Activated T-helper 1 cell treated with anti-CD3 and anti-CD28 coated beads, Interleukin-12 subunit alpha, Interleukin-12 subunit beta, Interleukin-2, Interleukin-4 antibody, amounts not matched to agents 30 ng/mL and 10 ng/mL and 1 ng/mL, durations not matched to agents 14 hours and 24 hours and 36 hours (primary cell): ENCODE measurements at regions not wholly inside any gene's neighbourhood (a gene's known extent, or its start where the extent isn't known, plus 50 kb on each side); places are given as distances from the start of the nearest gene placed in this dataset.

Experiments used
- DNase-seq: peaks from one replicate; pipeline ENCODE4 v3.0.0; 2021; ENCODE audit warnings: low spot score
- H3K27ac Mint-ChIP-seq: one replicate; pipeline ENCODE4 v1.8.0; 2021; ENCODE audit warnings: mild to moderate bottlenecking, mixed read lengths
- H3K27me3 Mint-ChIP-seq: one replicate; pipeline ENCODE4 v1.8.0; 2022; ENCODE audit warnings: mild to moderate bottlenecking, moderate library complexity, mixed read lengths; ENCODE audit not compliant: insufficient read depth
- H3K36me3 Mint-ChIP-seq: one replicate; pipeline ENCODE4 v1.8.0; 2021; ENCODE audit warnings: low read depth, mixed read lengths
- H3K4me1 Mint-ChIP-seq: one replicate; pipeline ENCODE4 v1.8.0; 2021; ENCODE audit warnings: low read depth, mixed read lengths
- H3K4me3 Mint-ChIP-seq: one replicate; pipeline ENCODE4 v1.8.0; 2021; ENCODE audit warnings: mild to moderate bottlenecking, moderate library complexity, mixed read lengths
- H3K9me3 Mint-ChIP-seq: one replicate; pipeline ENCODE4 v1.8.0; 2021; ENCODE audit warnings: mixed read lengths
- intact Hi-C: fragments of 100-400 bp; cut with micrococcal nuclease; formaldehyde crosslinking; loops from one replicate; pipeline ENCODE4 v1.15.1; 2024

- DNase-seq = no peak
- no peaks in the 10 kb centered on the region for H3K4me1 Mint-ChIP-seq
- H3K36me3 Mint-ChIP-seq = no peaks in the 10 kb centered on the region
- intact Hi-C loops = no loop called here
- no peaks in the 10 kb centered on the region for H3K9me3 Mint-ChIP-seq
- no peak overlapping the region for H3K4me3 Mint-ChIP-seq
- peaks cover 11% of the 10 kb centered on the region for H3K27me3 Mint-ChIP-seq
- H3K27ac Mint-ChIP-seq = no peak overlapping the region
Observed at GRCh38 chr5:148921350-148921749, 94.9 kb downstream of the ADRB2 start.

DNA sequence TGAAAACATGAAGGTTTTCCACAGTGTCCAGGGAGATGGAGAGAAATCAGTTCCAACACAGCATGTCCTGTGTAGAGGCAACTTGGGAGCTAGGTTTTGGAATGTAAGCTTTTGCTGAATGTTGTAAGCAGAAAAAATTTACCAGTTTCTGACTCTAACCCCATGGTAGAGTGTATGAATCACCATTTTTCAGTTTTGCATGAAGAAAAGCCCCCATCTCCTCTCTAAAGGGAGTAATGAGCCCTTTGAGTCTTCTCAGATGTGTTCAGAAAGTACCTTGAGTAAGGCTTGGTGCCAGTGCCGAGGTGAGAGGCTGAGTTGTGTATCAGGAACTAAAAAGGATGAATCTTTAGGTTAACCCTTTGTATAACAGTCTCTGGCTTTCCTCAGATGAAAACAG, 96.2 kb downstream of the ADRB2 start:
- peaks cover 6% of the 10 kb centered on the region for H3K27me3 Mint-ChIP-seq
- intact Hi-C loops = no loop called here

DNA sequence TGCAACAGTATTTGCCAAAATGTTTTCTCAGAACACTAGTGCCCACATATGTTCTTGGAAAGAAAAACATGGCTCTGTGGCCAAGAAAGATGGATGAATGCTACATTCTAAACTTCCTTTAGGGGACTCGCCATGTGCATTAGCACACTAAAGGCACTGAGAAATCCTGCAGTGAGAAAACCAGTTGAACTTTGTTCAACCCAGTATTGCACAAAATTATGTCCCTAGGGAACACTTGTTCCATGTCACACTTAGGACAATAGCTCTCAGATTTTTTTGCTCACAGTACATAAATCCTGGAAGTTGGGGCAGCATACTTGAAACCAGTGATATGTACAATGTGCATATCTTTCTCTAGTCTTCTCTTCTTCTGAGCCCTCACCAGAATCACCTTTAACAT, 96.6 kb downstream of the ADRB2 start:
- H3K9me3 Mint-ChIP-seq = no peaks in the 10 kb centered on the region
- H3K4me1 Mint-ChIP-seq = no peaks in the 10 kb centered on the region
- peaks cover 6% of the 10 kb centered on the region for H3K27me3 Mint-ChIP-seq
- no peak overlapping the region for H3K4me3 Mint-ChIP-seq
- intact Hi-C loops = no loop called here
- DNase-seq = no peak
- no peak overlapping the region for H3K27ac Mint-ChIP-seq
- no peaks in the 10 kb centered on the region for H3K36me3 Mint-ChIP-seq

More for the DNA sequence above, 96.2 kb downstream of the ADRB2 start:
- Mint-ChIP-seq H3K36me3 (no peaks in the 10 kb centered on the region), H3K4me3 (no peak overlapping the region), H3K27ac (no peak overlapping the region), H3K4me1 (no peaks in the 10 kb centered on the region), H3K9me3 (no peaks in the 10 kb centered on the region)
- DNase-seq = no peak

- no peak for DNase-seq
- no peak overlapping the region for H3K4me3 Mint-ChIP-seq
- no peaks in the 10 kb centered on the region for H3K9me3 Mint-ChIP-seq
- H3K4me1 Mint-ChIP-seq = no peaks in the 10 kb centered on the region
- no peak overlapping the region for H3K27ac Mint-ChIP-seq
- H3K36me3 Mint-ChIP-seq = no peaks in the 10 kb centered on the region
- intact Hi-C loops = no loop called here
- peaks cover 7% of the 10 kb centered on the region for H3K27me3 Mint-ChIP-seq
Observed at GRCh38 chr5:148924817-148925216, 98.4 kb downstream of the ADRB2 start.

DNA sequence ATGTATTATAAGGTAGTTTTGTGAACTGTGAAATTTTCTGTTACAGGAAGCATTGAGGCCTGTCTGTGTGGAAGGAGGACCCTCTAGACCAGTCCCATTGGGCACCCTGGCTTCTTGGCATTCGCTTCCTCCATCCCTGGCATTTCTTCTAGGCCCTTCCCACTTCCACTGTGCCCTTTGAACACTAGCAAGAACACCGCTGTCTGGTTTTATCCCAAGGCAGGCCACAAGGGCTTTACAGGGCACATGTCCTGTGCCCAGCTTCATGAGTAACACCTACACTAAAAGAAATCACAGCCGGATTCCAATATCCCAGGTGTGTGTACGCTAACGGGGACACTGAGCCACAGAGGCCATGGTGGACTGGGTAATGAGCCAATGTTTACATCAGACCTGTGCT, 99.8 kb downstream of the ADRB2 start:
- intact Hi-C loops = no loop called here
- H3K36me3 Mint-ChIP-seq = no peaks in the 10 kb centered on the region
- DNase-seq = no peak
- H3K4me3 Mint-ChIP-seq = no peak overlapping the region
- H3K27ac Mint-ChIP-seq = no peak overlapping the region
- H3K4me1 Mint-ChIP-seq = no peaks in the 10 kb centered on the region
- H3K27me3 Mint-ChIP-seq = peaks cover 9% of the 10 kb centered on the region
- no peaks in the 10 kb centered on the region for H3K9me3 Mint-ChIP-seq

DNA sequence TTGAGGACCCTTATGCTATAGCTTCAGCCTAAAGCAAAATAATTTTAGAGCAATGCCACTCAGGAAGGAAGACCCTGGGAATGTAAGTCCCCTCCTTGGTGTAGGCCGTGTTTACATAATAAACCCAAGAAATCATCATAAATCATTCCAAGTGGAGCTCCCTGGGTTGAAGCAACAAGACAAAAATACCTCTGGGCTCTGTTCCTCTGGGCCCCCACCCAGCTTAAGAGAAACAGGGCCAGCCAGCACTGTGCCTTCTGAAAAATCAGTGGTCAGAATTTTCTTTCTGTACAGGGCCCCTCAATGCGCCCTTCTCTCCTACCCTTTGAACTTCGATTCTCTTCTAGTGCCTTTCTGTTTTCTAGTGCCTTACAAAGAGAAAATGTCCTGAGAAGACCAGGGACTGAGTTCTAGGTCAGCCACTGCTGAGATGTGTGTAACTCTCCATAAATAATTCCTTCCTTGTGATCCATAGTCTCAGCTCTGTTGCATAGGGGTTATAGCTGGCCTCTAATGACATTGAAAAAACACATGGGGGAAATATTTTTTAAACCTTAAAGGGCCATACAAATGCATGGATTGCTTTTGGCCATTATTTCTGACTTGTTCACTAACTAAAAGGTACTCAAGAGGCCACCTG, 101.0 kb downstream of the ADRB2 start:
- no peak for DNase-seq

DNA sequence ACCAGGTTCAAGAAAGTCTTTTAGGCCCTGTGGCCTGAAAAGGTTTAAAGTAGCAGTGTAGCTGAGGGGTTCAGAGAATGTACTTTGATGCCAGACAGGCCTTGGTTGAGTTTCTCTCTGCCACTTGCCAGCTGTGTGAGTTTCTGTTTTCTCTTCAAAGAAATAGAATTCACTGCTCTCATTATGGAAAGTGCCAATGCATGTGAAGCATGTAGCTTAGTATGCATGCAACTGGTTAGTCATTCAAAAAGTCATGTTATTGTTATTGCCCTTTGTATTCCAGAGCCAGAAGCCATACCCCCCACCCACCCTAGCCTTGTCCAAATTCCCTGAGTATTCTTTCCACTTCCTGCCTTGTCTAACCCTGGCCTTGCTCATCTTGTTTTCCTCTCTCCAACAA, 101.7 kb downstream of the ADRB2 start:
- peaks cover 8% of the 10 kb centered on the region for H3K27me3 Mint-ChIP-seq

More for the DNA sequence above, 101.0 kb downstream of the ADRB2 start:
- Mint-ChIP-seq H3K36me3 (no peaks in the 10 kb centered on the region), H3K27me3 (peaks cover 9% of the 10 kb centered on the region), H3K4me3 (no peak overlapping the region), H3K27ac (no peak overlapping the region), H3K4me1 (no peaks in the 10 kb centered on the region), H3K9me3 (no peaks in the 10 kb centered on the region)
- intact Hi-C loops = no loop called here

GRCh38 chr5:148931453-148932057, 105.1 kb downstream of the ADRB2 start:
- intact Hi-C loops = no loop called here
- Mint-ChIP-seq H3K9me3 (no peaks in the 10 kb centered on the region), H3K27ac (no peak overlapping the region), H3K36me3 (no peaks in the 10 kb centered on the region), H3K27me3 (peaks cover 3% of the 10 kb centered on the region), H3K4me3 (no peak overlapping the region), H3K4me1 (no peaks in the 10 kb centered on the region)
- no peak for DNase-seq

More for the DNA sequence above, 101.7 kb downstream of the ADRB2 start:
- Mint-ChIP-seq H3K4me3 (no peak overlapping the region), H3K9me3 (no peaks in the 10 kb centered on the region), H3K4me1 (no peaks in the 10 kb centered on the region), H3K27ac (no peak overlapping the region), H3K36me3 (no peaks in the 10 kb centered on the region)
- intact Hi-C loops = no loop called here
- DNase-seq = no peak

DNA sequence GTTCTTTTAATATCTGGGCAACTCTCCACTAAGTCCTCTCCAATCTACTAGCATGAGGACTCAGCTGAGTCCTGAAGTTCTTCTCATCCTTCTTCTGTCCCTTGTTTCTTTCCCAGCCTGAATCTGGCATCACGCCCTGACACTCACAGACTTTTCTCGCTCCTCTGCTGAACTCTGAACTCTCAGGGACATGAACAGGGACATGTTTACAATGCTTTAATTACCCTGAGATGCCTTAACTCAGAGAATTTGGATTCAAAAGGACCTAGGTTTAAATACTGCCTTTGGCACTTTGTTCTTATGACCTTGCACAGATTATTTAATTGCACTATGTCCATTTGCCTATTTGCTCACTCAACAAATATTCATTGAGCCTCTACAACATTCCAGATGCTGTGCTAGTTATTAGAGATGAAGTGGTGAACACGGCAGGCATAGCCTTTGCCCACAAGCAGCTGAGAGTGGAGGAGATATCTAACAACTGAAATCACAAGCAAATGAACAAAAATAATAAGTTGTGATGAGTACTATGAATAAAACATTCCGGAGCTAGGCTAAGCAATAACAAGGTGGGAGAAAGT, 106.0 kb downstream of the ADRB2 start:
- Mint-ChIP-seq H3K9me3 (no peaks in the 10 kb centered on the region), H3K4me1 (no peaks in the 10 kb centered on the region), H3K27ac (no peak overlapping the region), H3K36me3 (no peaks in the 10 kb centered on the region), H3K4me3 (no peak overlapping the region), H3K27me3 (peaks cover 3% of the 10 kb centered on the region)
- no peak for DNase-seq
- intact Hi-C loops = no loop called here

DNA sequence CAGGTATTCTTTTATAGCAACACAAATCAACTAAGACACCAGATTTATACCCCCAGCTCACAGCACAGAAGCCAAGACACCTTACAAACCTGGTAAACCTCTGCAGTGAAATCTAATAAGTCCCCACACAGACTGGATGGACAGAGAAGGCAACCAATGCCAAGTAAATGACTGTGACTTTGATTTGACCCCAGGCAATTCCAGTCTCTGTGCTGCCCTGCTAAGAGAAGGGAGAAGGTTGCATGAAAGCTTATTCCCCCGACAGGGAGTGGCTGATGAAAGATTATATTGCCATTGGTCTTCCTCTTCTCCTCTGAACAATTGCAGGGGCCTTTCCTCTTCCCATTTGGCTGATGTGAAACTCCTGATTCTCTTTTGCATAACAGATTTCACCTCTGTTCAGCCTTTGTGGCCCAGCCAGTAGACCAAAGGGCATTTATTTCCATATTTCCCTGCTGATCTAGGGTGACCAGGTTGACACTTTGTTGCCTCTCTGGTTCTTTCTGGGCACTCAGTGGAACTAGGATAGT, 107.6 kb downstream of the ADRB2 start:
- no peak for DNase-seq
- H3K36me3 Mint-ChIP-seq = no peaks in the 10 kb centered on the region
- no peak overlapping the region for H3K4me3 Mint-ChIP-seq
- no peaks in the 10 kb centered on the region for H3K4me1 Mint-ChIP-seq
- intact Hi-C loops = no loop called here
- H3K9me3 Mint-ChIP-seq = no peaks in the 10 kb centered on the region
- H3K27ac Mint-ChIP-seq = no peak overlapping the region
- peaks cover 8% of the 10 kb centered on the region for H3K27me3 Mint-ChIP-seq

GRCh38 chr5:148934895-148935400, 108.5 kb downstream of the ADRB2 start:
- H3K4me1 Mint-ChIP-seq = no peaks in the 10 kb centered on the region
- no peaks in the 10 kb centered on the region for H3K9me3 Mint-ChIP-seq
- intact Hi-C loops = no loop called here
- no peak overlapping the region for H3K27ac Mint-ChIP-seq
- no peak overlapping the region for H3K4me3 Mint-ChIP-seq
- no peak for DNase-seq
- H3K36me3 Mint-ChIP-seq = no peaks in the 10 kb centered on the region
- peaks cover 6% of the 10 kb centered on the region for H3K27me3 Mint-ChIP-seq

- Mint-ChIP-seq H3K4me1 (no peaks in the 10 kb centered on the region), H3K4me3 (no peak overlapping the region), H3K36me3 (no peaks in the 10 kb centered on the region), H3K27me3 (peaks cover 7% of the 10 kb centered on the region), H3K9me3 (no peaks in the 10 kb centered on the region), H3K27ac (no peak overlapping the region)
- intact Hi-C loops = no loop called here
- DNase-seq = no peak
Observed at GRCh38 chr5:148937239-148937638, 110.8 kb downstream of the ADRB2 start.

DNA sequence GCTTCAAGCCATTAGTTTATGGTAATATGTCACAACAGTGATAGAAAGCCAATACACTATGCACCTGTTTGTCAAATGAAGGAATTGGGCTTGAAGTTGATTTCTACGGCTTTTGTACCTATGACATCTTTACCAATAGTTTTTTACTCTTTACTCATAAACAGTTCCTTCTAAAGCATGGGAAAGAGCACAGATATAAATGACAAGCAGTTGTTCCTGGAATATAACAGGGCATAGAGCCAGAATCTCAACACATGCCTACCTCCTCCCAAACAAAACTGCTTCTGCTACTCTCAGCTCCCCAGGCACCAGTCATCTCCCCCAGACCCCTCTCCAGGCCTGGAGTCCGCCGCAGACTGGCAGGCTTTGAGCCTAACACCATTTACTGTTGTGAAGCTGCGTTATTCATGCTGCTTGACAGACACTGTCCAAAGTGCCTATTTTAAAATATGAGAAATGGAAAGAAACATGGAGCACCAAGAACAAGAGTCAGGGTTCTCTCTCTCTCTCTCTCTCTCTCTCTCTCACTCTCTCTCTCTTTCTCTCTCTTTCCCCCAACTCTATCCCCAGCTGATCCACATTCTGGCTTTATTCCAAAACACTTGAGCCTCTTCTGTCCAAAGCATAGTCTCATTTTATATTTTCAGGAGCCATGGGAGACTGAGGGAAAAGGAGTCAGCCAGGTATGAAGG, 111.6 kb downstream of the ADRB2 start:
- Mint-ChIP-seq H3K4me1 (no peaks in the 10 kb centered on the region), H3K27me3 (peaks cover 7% of the 10 kb centered on the region), H3K27ac (no peak overlapping the region)

More for the DNA sequence above, 111.6 kb downstream of the ADRB2 start:
- Mint-ChIP-seq H3K9me3 (no peaks in the 10 kb centered on the region), H3K4me3 (no peak overlapping the region), H3K36me3 (no peaks in the 10 kb centered on the region)
- DNase-seq = no peak
- intact Hi-C loops = no loop called here
